Panc1 (cell line): ENCODE measurements at regions not wholly inside any gene's neighbourhood (a gene's known extent, or its start where the extent isn't known, plus 50 kb on each side); places are given as distances from the start of the nearest gene placed in this dataset.

Experiments
- ATAC-seq: fragments of 200-7000 bp; cut with Tn5 transposase; 2 replicates; pipeline ENCODE4 v1.9.1; 2020; ENCODE audit warnings: mild to moderate bottlenecking, moderate library complexity
- BruUV-seq: library from RNA; stranded (reverse); fragments of 400-500 nt; replicated peaks from 2 replicates; lab custom pipeline; 2021; lab: Mats Ljungman, UMichigan
- CTCF ChIA-PET: fragments of 300-600 bp; sonication (Branson Sonifier 250); formaldehyde crosslinking; loops from one replicate; lab custom pipeline; 2022; ENCODE audit warnings: antibody characterized with exemption; lab: Charles Lee
- POLR2A ChIA-PET: fragments of 300-600 bp; sonication (Branson Sonifier 250); formaldehyde crosslinking; loops from one replicate; lab custom pipeline; 2022; ENCODE audit warnings: antibody characterized with exemption; lab: Charles Lee
- DNase-seq: peaks from one replicate; pipeline ENCODE4 v3.0.0-alpha.2; 2010; ENCODE audit warnings: low read depth, low spot score
- H3K27ac ChIP-seq: 2 replicates; pipeline ENCODE4 v1.5.1; 2011; ENCODE audit warnings: mild to moderate bottlenecking, low read length, inconsistent platforms
- H3K27me3 ChIP-seq: fragments of 200-500 bp; sonication (Bioruptor generic); 2 replicates; pipeline ENCODE4 v1.6.0; 2014; ENCODE audit warnings: low read length, inconsistent platforms; ENCODE audit not compliant: control insufficient read depth, insufficient read depth
- H3K36me3 ChIP-seq: fragments of 200-500 bp; sonication (Bioruptor generic); 2 replicates; pipeline ENCODE4 v1.5.1; 2014; ENCODE audit warnings: inconsistent platforms, mild to moderate bottlenecking, low read length, moderate library complexity; ENCODE audit not compliant: control insufficient read depth, insufficient read depth
- H3K4me1 ChIP-seq: 2 replicates; pipeline ENCODE4 v1.5.1; 2011; ENCODE audit warnings: inconsistent platforms, mild to moderate bottlenecking, low read length, moderate library complexity; ENCODE audit not compliant: control insufficient read depth, insufficient read depth
- H3K4me3 ChIP-seq, 2 experiments: 2 replicates each; pipeline ENCODE4 v1.5.1; 2011 to 2012; ENCODE audit warnings: low read depth in 2 of 2, low read length in 2 of 2, mild to moderate bottlenecking in 2 of 2, inconsistent platforms in 1 of 2, moderate library complexity in 1 of 2
- H3K9me3 ChIP-seq: fragments of 200-500 bp; sonication (Bioruptor generic); 2 replicates; pipeline ENCODE4 v1.5.1; 2014; ENCODE audit warnings: low read depth, mild to moderate bottlenecking, inconsistent platforms, low read length, moderate library complexity; ENCODE audit not compliant: control insufficient read depth, insufficient read depth
- CTCF ChIP-seq: fragments of 450-650 bp; IDR thresholded peaks from 2 replicates; pipeline ENCODE4 v1.5.1; 2017; ENCODE audit warnings: mild to moderate bottlenecking
- POLR2AphosphoS5 ChIP-seq: IDR thresholded peaks from 2 replicates; pipeline ENCODE4 v1.6.1; 2012; ENCODE audit warnings: mild to moderate bottlenecking, low read depth, low read length, moderate library complexity
- REST ChIP-seq, 2 experiments: IDR thresholded peaks; 2 replicates each; pipeline ENCODE4 v1.6.1; 2011 to 2012; ENCODE audit warnings: low read depth in 2 of 2, control low read depth in 1 of 2, low read length in 1 of 2, mild to moderate bottlenecking in 1 of 2, moderate library complexity in 1 of 2; ENCODE audit not compliant: insufficient read depth in 1 of 2
- SIN3A ChIP-seq: IDR thresholded peaks from 2 replicates; pipeline ENCODE4 v1.6.1; 2012; ENCODE audit warnings: low read depth, mild to moderate bottlenecking, low read length, moderate library complexity, borderline replicate concordance; ENCODE audit not compliant: insufficient read depth
- TCF7L2 ChIP-seq: IDR thresholded peaks from 2 replicates; pipeline ENCODE4 v1.6.1; 2011; ENCODE audit warnings: mild to moderate bottlenecking, low read depth, low read length, inconsistent platforms
- in situ Hi-C: cut with HindIII; loops from 2 replicates; pipeline ENCODE4 v1.10.0; 2016; ENCODE audit warnings: low sequenced_read_pairs, low pct_unique_long_range_greater_than_20kb
- intact Hi-C: fragments of 100-400 bp; cut with micrococcal nuclease; formaldehyde crosslinking; loops from one replicate; pipeline ENCODE4 v1.10.0; 2022; ENCODE audit not compliant: unreplicated experiment

GRCh38 chr15:98331676-98332075 lies 316.7 kb upstream of the IGF1R start:
- intact Hi-C loops, result no loop called here
- POLR2A ChIA-PET, result no interaction called here

GRCh38 chr15:98333251-98333650 lies 315.1 kb upstream of the IGF1R start:
- Histone ChIP-seq H3K4me1 (no peaks in the 10 kb centered on the region), H3K36me3 (no peaks in the 10 kb centered on the region), H3K4me3 (no peak overlapping the region), H3K27me3 (peaks cover 22% of the 10 kb centered on the region), H3K27ac (no peak overlapping the region), H3K9me3 (no peaks in the 10 kb centered on the region)
- TF ChIP-seq REST (IDR thresholded peaks at IDR 0.05; ENCODE audit: insufficient read depth in 1 of 2, low read depth in 2 of 2, low read length in 1 of 2) (no peak), SIN3A (no peak), POLR2AphosphoS5 (no peak), TCF7L2 (no peak), CTCF (no peak)
- intact Hi-C loops (no loop called here), in situ Hi-C loops (no loop called here)
- CTCF ChIA-PET, result no interaction called here
- POLR2A ChIA-PET, result no interaction called here
- no peak for DNase-seq
- ATAC-seq, result no peak
- BruUV-seq, result no TSS peak

More at GRCh38 chr15:98331676-98332075, 316.7 kb upstream of the IGF1R start:
- DNase-seq (no peak), ATAC-seq (no peak)
- Histone ChIP-seq H3K9me3 (no peaks in the 10 kb centered on the region), H3K4me3 (no peak overlapping the region), H3K27me3 (peaks cover 19% of the 10 kb centered on the region), H3K36me3 (no peaks in the 10 kb centered on the region), H3K4me1 (no peaks in the 10 kb centered on the region), H3K27ac (no peak overlapping the region)
- TF ChIP-seq TCF7L2 (no peak), REST (IDR thresholded peaks at IDR 0.05; ENCODE audit: insufficient read depth in 1 of 2, low read depth in 2 of 2, low read length in 1 of 2) (no peak), SIN3A (no peak), CTCF (no peak), POLR2AphosphoS5 (no peak)
- no TSS peak for BruUV-seq
- in situ Hi-C loops, result no loop called here
- CTCF ChIA-PET, result no interaction called here
